Colonic mucosa (tissue), 4 donors: ENCODE measurements at regions not wholly inside any gene's neighbourhood (a gene's known extent, or its start where the extent isn't known, plus 50 kb on each side); places are given as distances from the start of the nearest gene placed in this dataset.

Source experiments
- DNase-seq: peaks from one replicate; pipeline ENCODE4 v3.0.0-alpha.2; 2020
- H3K27ac ChIP-seq: fragments of 200-600 bp; one replicate; pipeline ENCODE4 v1.8.0; 2021
- H3K27me3 ChIP-seq: fragments of 200-600 bp; one replicate; pipeline ENCODE4 v1.8.0; 2021
- H3K36me3 ChIP-seq: fragments of 200-600 bp; one replicate; pipeline ENCODE4 v1.8.0; 2021
- H3K4me1 ChIP-seq: fragments of 200-600 bp; one replicate; pipeline ENCODE4 v1.8.0; 2021; ENCODE audit warnings: mild to moderate bottlenecking
- H3K4me3 ChIP-seq: fragments of 200-600 bp; one replicate; pipeline ENCODE4 v1.8.0; 2021
- H3K9ac ChIP-seq, 2 donors: one replicate each; pipeline ENCODE4 v1.7.0; 2013; ENCODE audit warnings: control low read depth in 2 of 2, low read depth in 2 of 2, low read length in 2 of 2
- H3K9me3 ChIP-seq: fragments of 200-600 bp; one replicate; pipeline ENCODE4 v1.8.0; 2021
- CTCF ChIP-seq: fragments of 200-600 bp; IDR thresholded peaks from one replicate; pipeline ENCODE4 v1.8.0; 2022; ENCODE audit warnings: antibody characterized with exemption, mild to moderate bottlenecking
- intact Hi-C: fragments of 100-400 bp; cut with DNase I; formaldehyde crosslinking; loops from one replicate; pipeline ENCODE4 v1.14.1; 2022
- donor health status: healthy.
- donor health status: DM: no; HTN: no; CAD: no.
- donor health status: DM: no; HTN: no; CAD: no.

GRCh38 chr12:25767606-25768005 lies 190.9 kb upstream of the RASSF8 start:
- Histone ChIP-seq H3K9ac (no peak overlapping the region), H3K4me1 (no peaks in the 10 kb centered on the region), H3K36me3 (no peaks in the 10 kb centered on the region), H3K4me3 (no peak overlapping the region), H3K9me3 (no peaks in the 10 kb centered on the region), H3K27ac (no peak overlapping the region), H3K27me3 (no peaks in the 10 kb centered on the region)
- no peak for DNase-seq
- intact Hi-C loops, result no loop called here
- TF ChIP-seq CTCF, result no peak

GRCh38 chr12:25768151-25768550 lies 190.3 kb upstream of the RASSF8 start:
- no peak for TF ChIP-seq CTCF
- intact Hi-C loops, result no loop called here
- H3K27ac ChIP-seq, result no peak overlapping the region
- no peak overlapping the region for H3K4me3 ChIP-seq
- H3K9ac ChIP-seq, result no peak overlapping the region
- no peaks in the 10 kb centered on the region for H3K4me1 ChIP-seq
- H3K36me3 ChIP-seq, result no peaks in the 10 kb centered on the region
- no peak for DNase-seq
- H3K9me3 ChIP-seq, result no peaks in the 10 kb centered on the region
- H3K27me3 ChIP-seq, result no peaks in the 10 kb centered on the region

- Histone ChIP-seq H3K27me3 (no peaks in the 10 kb centered on the region), H3K9me3 (no peaks in the 10 kb centered on the region), H3K4me3 (no peak overlapping the region), H3K4me1 (no peaks in the 10 kb centered on the region), H3K9ac (no peak overlapping the region), H3K27ac (no peak overlapping the region), H3K36me3 (no peaks in the 10 kb centered on the region)
- intact Hi-C loops, result no loop called here
- no peak for DNase-seq
- TF ChIP-seq CTCF, result no peak
Measured at GRCh38 chr12:25769082-25769945, 189.2 kb upstream of the RASSF8 start.

- TF ChIP-seq CTCF, result no peak
- Histone ChIP-seq H3K9ac (no peak overlapping the region), H3K9me3 (no peaks in the 10 kb centered on the region), H3K27ac (no peak overlapping the region), H3K27me3 (no peaks in the 10 kb centered on the region), H3K4me3 (no peak overlapping the region), H3K36me3 (no peaks in the 10 kb centered on the region), H3K4me1 (no peaks in the 10 kb centered on the region)
- DNase-seq, result no peak
- intact Hi-C loops, result no loop called here
Measured at GRCh38 chr12:25771041-25771440, 187.4 kb upstream of the RASSF8 start.

- H3K27ac ChIP-seq, result no peak overlapping the region
- no peak overlapping the region for H3K4me3 ChIP-seq
- intact Hi-C loops, result no loop called here
- no peaks in the 10 kb centered on the region for H3K4me1 ChIP-seq
- H3K9ac ChIP-seq, result no peak overlapping the region
- no peak for TF ChIP-seq CTCF
- no peak for DNase-seq
- H3K27me3 ChIP-seq, result no peaks in the 10 kb centered on the region
- H3K36me3 ChIP-seq, result no peaks in the 10 kb centered on the region
- no peaks in the 10 kb centered on the region for H3K9me3 ChIP-seq
Measured at GRCh38 chr12:25771476-25771875, 187.0 kb upstream of the RASSF8 start.
